Stimulated activated CD4-positive, alpha-beta T cell treated with anti-CD3 and anti-CD28 coated beads, TNF-alpha, amount 100 ng/mL, for 1 hour (primary cell): ENCODE measurements at regions not wholly inside any gene's neighbourhood (a gene's known extent, or its start where the extent isn't known, plus 50 kb on each side); places are given as distances from the start of the nearest gene placed in this dataset.
"Not testable (repeated sequence)": the region's sequence is repeated elsewhere in the genome, so short reads cannot be mapped to it uniquely, and the experiment has no call there.

Experiments used
- DNase-seq, 3 donors: peaks; one replicate each; pipeline ENCODE4 v3.0.0-alpha.2; 2020; ENCODE audit warnings: low read depth in 3 of 3, low spot score in 1 of 3

GRCh38 chr10:86579883-86580520 is 58.4 kb upstream of the WAPL start:
- no peak for DNase-seq

GRCh38 chr10:86580521-86580891 is 58.9 kb upstream of the WAPL start:
- no peak for DNase-seq

- no peak for DNase-seq
Measured at GRCh38 chr10:86583983-86584382, 62.4 kb upstream of the WAPL start.

- DNase-seq: peak; percentile 29 to 63 (median 54)
Measured at GRCh38 chr10:86585037-86585929, 63.7 kb upstream of the WAPL start.

- no peak for DNase-seq
Measured at GRCh38 chr10:86586516-86586915, 64.9 kb upstream of the WAPL start.

GRCh38 chr10:86588781-86589180 is 65.6 kb upstream of the OPN4 start:
- DNase-seq: not testable (repeated sequence)

- no peak for DNase-seq
Measured at GRCh38 chr10:86591436-86591835, 62.9 kb upstream of the OPN4 start.

GRCh38 chr10:86592413-86592812 is 61.9 kb upstream of the OPN4 start:
- no peak for DNase-seq

- no peak for DNase-seq
Measured at GRCh38 chr10:86594535-86594934, 59.8 kb upstream of the OPN4 start.

GRCh38 chr10:86595496-86595895 is 58.9 kb upstream of the OPN4 start:
- no peak for DNase-seq

GRCh38 chr10:86596266-86596665 is 58.1 kb upstream of the OPN4 start:
- DNase-seq: no peak

GRCh38 chr10:86597306-86597705 is 57.0 kb upstream of the OPN4 start:
- no peak for DNase-seq

GRCh38 chr10:86598151-86598550 is 56.2 kb upstream of the OPN4 start:
- no peak for DNase-seq

GRCh38 chr10:86599041-86599440 is 55.3 kb upstream of the OPN4 start:
- DNase-seq: no peak

GRCh38 chr10:86599729-86600128 is 54.6 kb upstream of the OPN4 start:
- no peak for DNase-seq

- no peak for DNase-seq
Measured at GRCh38 chr10:86600296-86600695, 54.1 kb upstream of the OPN4 start.

GRCh38 chr10:86601956-86602602 is 52.3 kb upstream of the OPN4 start:
- DNase-seq: no peak

GRCh38 chr10:86603256-86603655 is 51.1 kb upstream of the OPN4 start:
- DNase-seq: no peak
